GM12801 (cell line): ENCODE measurements at regions not wholly inside any gene's neighbourhood (a gene's known extent, or its start where the extent isn't known, plus 50 kb on each side); places are given as distances from the start of the nearest gene placed in this dataset.

Experiments used
- TF ChIP-seq, protein P1 (sequence below): IDR thresholded peaks from one replicate; pipeline ENCODE4 v1.5.1; 2011; ENCODE audit warnings: control low read depth; ENCODE audit not compliant: insufficient read length; ENCODE audit errors: extremely low read depth

DNA sequence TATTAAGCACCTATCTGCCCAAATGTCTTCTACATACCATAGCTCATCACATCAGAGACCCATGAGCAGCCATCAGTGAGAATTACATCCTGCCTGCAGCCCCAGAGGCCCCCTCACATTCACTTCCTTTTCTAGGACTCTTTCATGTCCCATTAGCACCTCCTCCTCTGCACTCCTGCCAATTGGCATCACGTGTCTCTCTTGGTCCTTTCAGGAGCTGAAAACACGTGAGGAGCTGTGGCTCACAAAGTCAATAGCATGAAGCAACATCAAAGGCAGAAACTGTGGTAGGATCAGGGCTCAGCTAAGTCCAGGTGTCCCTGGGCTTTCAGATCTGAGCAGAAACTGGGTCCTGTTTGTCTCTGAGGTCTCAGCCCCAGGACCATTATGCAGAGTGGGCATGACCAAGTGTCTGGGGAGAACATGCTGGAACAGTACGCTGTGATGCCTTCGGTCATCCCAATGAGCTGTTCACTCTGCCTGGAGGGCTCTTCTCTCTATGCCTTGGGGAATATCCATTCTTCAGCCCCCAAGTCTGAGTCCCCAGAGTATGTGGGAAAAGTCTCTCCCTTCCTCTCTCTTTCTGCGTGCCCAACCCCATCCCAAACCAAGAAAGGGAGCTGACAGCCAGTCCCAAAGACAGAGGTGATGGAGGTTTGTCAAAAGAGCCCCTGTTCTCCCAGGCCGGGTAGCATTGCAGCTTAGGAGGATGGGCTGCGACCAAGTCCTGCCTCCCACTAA lies 457.0 kb upstream of the CDH5 start:
- TF ChIP-seq, protein P1, sequence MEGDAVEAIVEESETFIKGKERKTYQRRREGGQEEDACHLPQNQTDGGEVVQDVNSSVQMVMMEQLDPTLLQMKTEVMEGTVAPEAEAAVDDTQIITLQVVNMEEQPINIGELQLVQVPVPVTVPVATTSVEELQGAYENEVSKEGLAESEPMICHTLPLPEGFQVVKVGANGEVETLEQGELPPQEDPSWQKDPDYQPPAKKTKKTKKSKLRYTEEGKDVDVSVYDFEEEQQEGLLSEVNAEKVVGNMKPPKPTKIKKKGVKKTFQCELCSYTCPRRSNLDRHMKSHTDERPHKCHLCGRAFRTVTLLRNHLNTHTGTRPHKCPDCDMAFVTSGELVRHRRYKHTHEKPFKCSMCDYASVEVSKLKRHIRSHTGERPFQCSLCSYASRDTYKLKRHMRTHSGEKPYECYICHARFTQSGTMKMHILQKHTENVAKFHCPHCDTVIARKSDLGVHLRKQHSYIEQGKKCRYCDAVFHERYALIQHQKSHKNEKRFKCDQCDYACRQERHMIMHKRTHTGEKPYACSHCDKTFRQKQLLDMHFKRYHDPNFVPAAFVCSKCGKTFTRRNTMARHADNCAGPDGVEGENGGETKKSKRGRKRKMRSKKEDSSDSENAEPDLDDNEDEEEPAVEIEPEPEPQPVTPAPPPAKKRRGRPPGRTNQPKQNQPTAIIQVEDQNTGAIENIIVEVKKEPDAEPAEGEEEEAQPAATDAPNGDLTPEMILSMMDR = no peak

- TF ChIP-seq, protein P1 = no peak
Observed at GRCh38 chr16:65908568-65908967, 457.9 kb upstream of the CDH5 start.

- TF ChIP-seq, protein P1 = no peak
Observed at GRCh38 chr16:65905331-65905730, 461.2 kb upstream of the CDH5 start.

GRCh38 chr16:65896448-65897153 lies 469.9 kb upstream of the CDH5 start:
- TF ChIP-seq, protein P1 = no peak

DNA sequence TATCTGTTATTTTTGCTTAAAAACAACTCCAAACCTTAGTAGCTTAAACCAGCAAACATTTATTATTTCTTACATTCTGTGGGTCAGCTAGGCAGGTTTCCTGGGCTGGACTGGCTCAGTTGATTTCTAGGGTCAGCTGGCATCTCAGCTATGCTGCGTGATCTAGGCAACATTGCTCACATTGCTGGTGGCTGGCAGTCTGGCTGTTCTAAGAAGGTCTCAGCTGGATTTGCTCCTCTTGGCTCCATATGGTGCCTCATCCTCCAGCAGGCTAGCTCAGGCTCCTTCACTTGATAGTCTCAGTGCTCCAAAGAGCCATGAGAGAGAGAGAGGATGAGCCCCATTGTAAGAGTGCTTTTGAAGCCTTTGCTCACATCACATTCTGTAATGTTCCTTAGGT lies 470.6 kb upstream of the CDH5 start:
- TF ChIP-seq, protein P1 = no peak

GRCh38 chr16:65895486-65895885 lies 471.0 kb upstream of the CDH5 start:
- TF ChIP-seq, protein P1 = no peak

GRCh38 chr16:65890203-65890602 lies 476.3 kb upstream of the CDH5 start:
- TF ChIP-seq, protein P1 = no peak
